KMS-11 (cell line): ENCODE measurements at regions not wholly inside any gene's neighbourhood (a gene's known extent, or its start where the extent isn't known, plus 50 kb on each side); places are given as distances from the start of the nearest gene placed in this dataset.

Source experiments
- H2AFZ ChIP-seq: fragments of 200-600 bp; sonication (generic); 2 replicates; pipeline ENCODE4 v1.6.1; 2016; ENCODE audit warnings: antibody characterized with exemption, mixed run types, low read depth
- H3K27ac ChIP-seq: fragments of 200-600 bp; sonication (generic); 2 replicates; pipeline ENCODE4 v1.6.1; 2016; ENCODE audit warnings: mild to moderate bottlenecking, mixed run types
- H3K27me3 ChIP-seq: fragments of 200-600 bp; sonication (generic); 2 replicates; pipeline ENCODE4 v1.6.1; 2017; ENCODE audit warnings: mild to moderate bottlenecking, low read depth, mixed run types, moderate library complexity; ENCODE audit not compliant: insufficient read depth
- H3K36me3 ChIP-seq: fragments of 200-600 bp; sonication (generic); 2 replicates; pipeline ENCODE4 v1.6.1; 2017; ENCODE audit warnings: mild to moderate bottlenecking, mixed run types; ENCODE audit not compliant: insufficient read depth
- H3K4me1 ChIP-seq: fragments of 200-600 bp; sonication (generic); 2 replicates; pipeline ENCODE4 v1.6.1; 2016; ENCODE audit warnings: mild to moderate bottlenecking, low read depth, mixed run types; ENCODE audit not compliant: poor library complexity, severe bottlenecking
- H3K4me2 ChIP-seq: fragments of 200-600 bp; sonication (generic); 2 replicates; pipeline ENCODE4 v1.7.0; 2016; ENCODE audit warnings: mild to moderate bottlenecking, mixed run types
- H3K4me3 ChIP-seq: fragments of 200-600 bp; sonication (generic); IDR thresholded peaks from 2 replicates; pipeline ENCODE4 v1.6.1; 2017; ENCODE audit warnings: low read depth, low read length, mixed read lengths; ENCODE audit not compliant: insufficient read depth
- H3K79me2 ChIP-seq: fragments of 200-600 bp; sonication (generic); 2 replicates; pipeline ENCODE4 v1.6.1; 2016; ENCODE audit warnings: low read depth, mixed run types; ENCODE audit not compliant: insufficient read depth
- H3K9ac ChIP-seq: fragments of 200-600 bp; sonication (generic); 2 replicates; pipeline ENCODE4 v1.6.1; 2016; ENCODE audit warnings: mild to moderate bottlenecking, mixed run types
- H4K20me1 ChIP-seq: fragments of 200-600 bp; sonication (generic); 2 replicates; pipeline ENCODE4 v1.6.1; 2016; ENCODE audit warnings: mild to moderate bottlenecking, mixed run types; ENCODE audit not compliant: insufficient read depth
- TF ChIP-seq, protein P1 (sequence below): fragments of 200-600 bp; sonication (generic); conservative IDR thresholded peaks from 2 replicates; pipeline ENCODE4 v1.6.1; 2017; ENCODE audit warnings: low read depth, mild to moderate bottlenecking, antibody characterized with exemption, low read length, moderate library complexity, mixed read lengths

DNA sequence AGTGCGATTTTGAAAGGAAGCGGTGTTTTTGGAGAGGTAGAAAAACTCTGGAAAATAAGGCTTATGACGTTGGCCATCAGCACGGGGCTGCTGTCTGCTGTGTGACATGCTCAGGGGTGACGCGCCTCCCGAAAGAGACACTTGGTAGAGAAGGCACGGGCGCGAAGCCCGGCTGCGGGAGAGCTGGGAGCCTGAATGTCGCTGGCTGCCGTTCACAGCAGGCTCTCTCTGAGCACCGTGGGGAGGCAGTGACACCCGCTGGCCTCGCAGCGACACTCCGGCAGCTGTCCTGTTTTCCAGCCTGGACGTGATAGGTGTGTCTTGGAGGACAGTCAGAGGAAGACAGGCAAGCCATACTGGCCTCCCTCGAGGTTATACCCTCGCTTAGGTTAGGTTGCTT, 759.1 kb upstream of the RBFOX1 start:
- Histone ChIP-seq H3K4me2 (no peak overlapping the region), H3K9ac (no peak overlapping the region), H3K27me3 (no peaks in the 10 kb centered on the region), H3K4me1 (no peaks in the 10 kb centered on the region), H3K79me2 (no peaks in the 10 kb centered on the region), H3K36me3 (no peaks in the 10 kb centered on the region), H4K20me1 (no peaks in the 10 kb centered on the region), H2AFZ (no peak overlapping the region), H3K4me3 (no peak overlapping the region), H3K27ac (no peak overlapping the region)
- TF ChIP-seq, protein P1, sequence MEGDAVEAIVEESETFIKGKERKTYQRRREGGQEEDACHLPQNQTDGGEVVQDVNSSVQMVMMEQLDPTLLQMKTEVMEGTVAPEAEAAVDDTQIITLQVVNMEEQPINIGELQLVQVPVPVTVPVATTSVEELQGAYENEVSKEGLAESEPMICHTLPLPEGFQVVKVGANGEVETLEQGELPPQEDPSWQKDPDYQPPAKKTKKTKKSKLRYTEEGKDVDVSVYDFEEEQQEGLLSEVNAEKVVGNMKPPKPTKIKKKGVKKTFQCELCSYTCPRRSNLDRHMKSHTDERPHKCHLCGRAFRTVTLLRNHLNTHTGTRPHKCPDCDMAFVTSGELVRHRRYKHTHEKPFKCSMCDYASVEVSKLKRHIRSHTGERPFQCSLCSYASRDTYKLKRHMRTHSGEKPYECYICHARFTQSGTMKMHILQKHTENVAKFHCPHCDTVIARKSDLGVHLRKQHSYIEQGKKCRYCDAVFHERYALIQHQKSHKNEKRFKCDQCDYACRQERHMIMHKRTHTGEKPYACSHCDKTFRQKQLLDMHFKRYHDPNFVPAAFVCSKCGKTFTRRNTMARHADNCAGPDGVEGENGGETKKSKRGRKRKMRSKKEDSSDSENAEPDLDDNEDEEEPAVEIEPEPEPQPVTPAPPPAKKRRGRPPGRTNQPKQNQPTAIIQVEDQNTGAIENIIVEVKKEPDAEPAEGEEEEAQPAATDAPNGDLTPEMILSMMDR = no peak

DNA sequence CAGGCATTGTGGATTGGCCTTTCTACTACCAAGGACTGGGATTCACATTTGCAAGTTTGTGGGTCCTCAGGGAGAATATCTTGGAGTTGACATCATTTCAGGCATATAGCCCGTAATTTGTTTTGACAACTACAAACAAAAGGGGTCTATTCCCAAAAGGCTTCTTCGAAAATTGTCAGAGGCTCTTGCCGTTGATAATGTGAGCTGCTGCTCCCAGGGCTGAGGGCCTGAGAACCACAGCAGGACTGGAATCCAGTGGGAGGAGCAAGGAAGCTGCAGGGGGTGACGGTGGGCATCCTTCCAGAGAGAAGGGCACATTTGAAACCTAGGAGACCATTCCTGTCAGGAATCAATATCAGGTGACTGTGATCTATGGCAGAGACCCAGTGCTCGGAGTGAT, 761.6 kb upstream of the RBFOX1 start:
- H2AFZ ChIP-seq = no peak overlapping the region
- H3K9ac ChIP-seq = no peak overlapping the region
- no peaks in the 10 kb centered on the region for H3K27me3 ChIP-seq
- no peaks in the 10 kb centered on the region for H3K79me2 ChIP-seq
- no peak overlapping the region for H3K4me2 ChIP-seq
- no peak overlapping the region for H3K27ac ChIP-seq
- TF ChIP-seq, protein P1 = no peak
- no peaks in the 10 kb centered on the region for H3K36me3 ChIP-seq
- no peak overlapping the region for H3K4me3 ChIP-seq
- H4K20me1 ChIP-seq = no peaks in the 10 kb centered on the region
- H3K4me1 ChIP-seq = no peaks in the 10 kb centered on the region

- Histone ChIP-seq H3K27me3 (no peaks in the 10 kb centered on the region), H3K36me3 (no peaks in the 10 kb centered on the region), H3K4me3 (no peak overlapping the region), H3K9ac (no peak overlapping the region), H3K4me1 (no peaks in the 10 kb centered on the region), H2AFZ (no peak overlapping the region), H3K27ac (no peak overlapping the region), H4K20me1 (no peaks in the 10 kb centered on the region), H3K4me2 (no peak overlapping the region), H3K79me2 (no peaks in the 10 kb centered on the region)
- TF ChIP-seq, protein P1 = no peak
Measured at GRCh38 chr16:6570530-6570929, 762.1 kb upstream of the RBFOX1 start.

DNA sequence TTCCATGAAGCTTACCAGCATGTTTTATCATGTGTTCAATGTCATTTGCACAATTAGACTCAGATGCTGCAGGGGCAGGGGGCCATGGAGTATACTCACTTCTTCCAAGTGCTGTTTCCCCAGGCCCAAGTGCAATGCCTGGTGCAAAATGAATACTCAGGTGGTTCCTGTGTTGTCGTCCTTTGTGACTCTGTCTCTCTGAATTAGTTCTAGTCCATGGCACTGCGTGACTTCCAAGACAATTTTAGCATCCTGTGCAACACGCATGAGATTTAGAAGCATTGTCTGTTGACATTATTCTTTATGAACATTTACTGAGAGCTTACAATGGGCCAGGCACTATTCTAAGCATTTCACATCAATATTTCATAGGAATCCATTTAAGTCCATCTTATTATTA, 769.7 kb upstream of the RBFOX1 start:
- Histone ChIP-seq H4K20me1 (no peaks in the 10 kb centered on the region), H3K4me3 (no peak overlapping the region), H3K27me3 (no peaks in the 10 kb centered on the region), H3K27ac (no peak overlapping the region), H3K4me2 (no peak overlapping the region), H3K9ac (no peak overlapping the region), H3K4me1 (no peaks in the 10 kb centered on the region), H2AFZ (no peak overlapping the region), H3K36me3 (no peaks in the 10 kb centered on the region), H3K79me2 (no peaks in the 10 kb centered on the region)
- TF ChIP-seq, protein P1 = no peak
